Fibroblast of the conjunctiva (primary cell): ENCODE measurements at regions not wholly inside any gene's neighbourhood (a gene's known extent, or its start where the extent isn't known, plus 50 kb on each side); places are given as distances from the start of the nearest gene placed in this dataset.

ENCODE experiments used
- DNase-seq: peaks from one replicate; pipeline ENCODE4 v3.0.0-alpha.2; 2010; ENCODE audit warnings: low read depth

DNA sequence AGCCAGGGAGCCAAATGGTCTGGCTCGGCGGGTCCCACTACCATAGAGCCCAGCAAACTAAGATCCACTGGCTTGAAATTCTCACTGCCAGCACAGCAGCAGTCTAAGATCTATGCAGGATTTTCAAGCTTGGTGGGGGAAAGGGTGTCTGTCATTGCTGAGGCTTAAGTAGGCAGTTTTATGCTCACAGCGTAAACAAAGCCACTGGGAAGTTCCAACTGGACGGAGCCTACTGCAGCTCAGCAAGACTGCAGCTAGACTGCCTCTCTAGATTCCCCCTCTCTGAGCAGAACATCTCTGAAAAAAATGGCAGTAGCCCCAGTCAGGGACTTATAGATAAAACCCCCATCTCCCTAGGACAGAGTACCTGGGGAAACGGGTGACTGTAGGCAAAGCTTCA lies 277.6 kb upstream of the PHF14 start:
- no peak for DNase-seq

DNA sequence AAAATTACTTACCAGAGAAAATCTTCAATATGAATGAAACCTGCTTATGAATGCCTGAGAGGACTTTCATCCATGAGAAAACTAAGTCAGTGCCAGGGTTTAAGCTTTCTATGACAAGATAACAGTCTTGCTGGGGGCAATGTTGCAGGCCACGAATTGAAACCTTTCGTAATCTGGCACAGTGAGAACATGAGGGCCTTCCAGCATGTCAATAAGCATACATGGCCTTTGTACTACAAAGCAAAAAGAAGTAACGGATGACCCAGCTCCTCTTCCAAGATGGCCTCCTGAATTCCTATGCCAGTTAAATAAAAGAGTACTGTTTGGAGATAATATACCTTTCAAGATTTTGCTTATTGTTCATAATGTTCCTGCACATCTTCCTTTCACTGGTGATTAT lies 270.6 kb upstream of the PHF14 start:
- DNase-seq: no peak

- DNase-seq: no peak
Observed at GRCh38 chr7:10703981-10704380, 269.7 kb upstream of the PHF14 start.

DNA sequence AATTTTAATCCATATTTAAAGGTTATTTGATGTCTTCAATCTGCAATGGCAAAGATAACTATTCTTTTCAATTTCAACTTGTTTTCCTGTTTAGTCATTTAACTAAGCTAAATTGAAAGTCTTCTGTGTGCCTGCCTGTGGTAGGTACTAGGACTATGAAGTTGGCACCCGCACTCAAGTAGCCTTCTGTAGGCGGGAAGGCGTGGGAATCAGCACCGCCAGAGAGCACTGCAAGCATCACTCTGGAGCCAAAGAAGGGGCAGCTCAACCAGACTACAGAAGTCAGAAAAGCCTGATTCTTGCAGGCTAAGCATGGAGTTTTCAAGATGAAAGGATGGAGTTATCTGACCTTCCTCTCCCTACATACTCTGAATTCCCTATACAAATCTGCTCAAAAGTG lies 269.0 kb upstream of the PHF14 start:
- DNase-seq: no peak

DNA sequence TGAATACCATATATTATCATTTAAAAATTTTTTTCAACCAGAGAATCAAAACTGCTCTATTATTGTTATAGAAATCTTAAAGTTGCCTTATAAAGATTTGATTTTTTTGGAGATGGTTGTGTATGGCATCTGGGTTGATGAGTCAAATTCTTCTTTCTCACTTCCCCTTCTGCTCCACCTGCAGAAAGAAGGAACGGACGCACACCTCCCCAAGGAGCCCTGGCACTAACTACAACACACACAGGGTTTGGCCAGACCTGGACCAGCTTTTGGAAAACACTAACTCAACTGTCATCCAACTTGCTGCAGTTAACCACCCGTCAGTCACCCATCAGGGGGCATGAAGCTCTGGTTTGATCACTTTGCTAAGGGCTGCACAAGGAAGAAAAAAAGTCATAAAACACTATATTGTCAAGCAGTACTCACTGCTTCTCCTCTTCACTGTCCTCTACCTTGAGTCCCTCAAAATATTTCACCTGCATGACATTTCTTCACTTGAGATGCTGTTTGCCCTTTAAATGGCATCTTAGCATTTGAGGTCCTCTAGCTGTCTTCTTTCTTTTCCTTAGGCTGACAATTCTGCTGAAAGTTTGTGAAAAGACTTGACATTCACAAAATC lies 266.7 kb upstream of the PHF14 start:
- DNase-seq: no peak

- DNase-seq: no peak
Observed at GRCh38 chr7:10707519-10707918, 266.2 kb upstream of the PHF14 start.

DNA sequence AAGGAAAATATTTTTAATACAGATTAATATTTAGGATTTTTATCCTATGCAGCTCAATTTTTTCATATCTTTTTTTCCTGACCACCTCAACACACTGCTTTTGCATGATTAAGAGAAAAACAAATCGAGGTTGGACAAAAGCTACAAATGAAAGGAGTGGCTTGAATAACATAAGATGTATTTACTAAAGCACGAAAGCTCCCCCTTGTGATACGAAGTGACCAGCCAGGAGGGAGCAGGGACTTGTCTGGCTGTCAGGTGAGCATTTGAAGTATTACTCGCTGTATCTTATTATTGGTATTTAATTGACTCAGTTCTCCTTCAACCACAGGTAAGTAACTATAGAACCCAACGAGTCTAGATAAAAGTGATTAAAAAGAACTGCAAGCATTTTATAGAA lies 265.2 kb upstream of the PHF14 start:
- DNase-seq: no peak

DNA sequence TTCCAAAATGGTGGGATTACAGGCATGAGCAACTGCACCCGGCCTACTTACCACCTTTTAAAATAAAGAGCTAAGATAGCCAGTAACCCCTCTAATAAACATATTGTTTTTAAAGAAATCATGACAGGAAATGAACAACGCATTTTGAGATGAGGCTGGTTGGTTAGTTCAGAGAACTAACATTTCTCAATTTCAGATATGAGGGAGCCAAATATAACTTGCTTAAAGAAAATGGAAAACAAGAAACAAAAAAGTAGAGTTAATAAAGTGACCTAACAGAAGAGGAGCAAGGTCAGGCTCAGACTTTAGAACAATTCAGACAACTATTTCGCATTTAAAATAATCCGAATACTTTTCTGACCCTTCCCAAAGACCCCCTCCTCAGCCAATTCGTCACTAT lies 254.9 kb upstream of the PHF14 start:
- DNase-seq: no peak

GRCh38 chr7:10720042-10720441 lies 253.6 kb upstream of the PHF14 start:
- DNase-seq: no peak

DNA sequence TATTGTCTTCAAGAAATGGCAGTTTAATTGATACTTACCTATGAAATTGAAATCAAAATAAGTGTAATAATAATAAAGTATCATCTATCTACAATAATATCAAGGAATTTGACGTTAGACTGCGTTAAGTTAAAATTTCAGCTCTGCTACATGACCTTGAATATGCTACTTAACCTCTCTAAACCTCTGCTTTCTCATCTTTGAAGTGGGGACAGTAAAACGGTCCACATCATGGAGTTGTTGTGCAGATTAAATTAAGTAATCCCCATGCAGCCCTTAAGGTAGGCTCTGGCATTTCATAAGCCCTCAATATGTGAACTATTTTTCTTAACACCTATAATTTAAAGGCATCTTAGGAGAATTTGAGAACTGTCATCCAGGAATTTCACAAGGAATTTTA lies 252.4 kb upstream of the PHF14 start:
- no peak for DNase-seq

GRCh38 chr7:10723832-10724231 lies 249.8 kb upstream of the PHF14 start:
- no peak for DNase-seq

GRCh38 chr7:10724449-10724848 lies 249.2 kb upstream of the PHF14 start:
- DNase-seq: no peak

- DNase-seq: no peak
Observed at GRCh38 chr7:10727636-10728035, 246.0 kb upstream of the PHF14 start.

DNA sequence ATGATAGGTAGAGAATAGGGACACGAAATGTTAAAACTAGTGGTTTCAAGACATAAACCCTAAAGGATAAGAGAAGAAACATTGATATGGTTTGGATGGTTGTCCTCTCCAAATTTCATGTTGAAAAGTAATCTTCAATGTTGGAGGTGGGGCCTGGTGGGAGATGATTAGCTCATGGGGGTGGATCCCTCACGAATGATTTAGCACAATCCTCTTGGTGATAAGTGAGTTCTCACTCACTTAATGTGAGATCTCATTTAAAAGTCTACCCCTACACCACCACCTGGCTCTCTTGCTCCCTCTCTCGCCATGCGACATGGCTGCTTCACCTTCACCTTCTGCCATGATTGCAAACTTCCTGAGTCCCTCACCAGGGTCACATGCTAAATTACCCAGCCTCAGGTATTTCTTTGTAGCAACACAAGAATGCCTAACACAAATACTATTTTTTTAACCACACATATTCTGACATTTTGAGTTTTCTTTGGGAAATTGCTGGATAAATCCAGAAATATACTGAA lies 242.4 kb upstream of the PHF14 start:
- DNase-seq: no peak

DNA sequence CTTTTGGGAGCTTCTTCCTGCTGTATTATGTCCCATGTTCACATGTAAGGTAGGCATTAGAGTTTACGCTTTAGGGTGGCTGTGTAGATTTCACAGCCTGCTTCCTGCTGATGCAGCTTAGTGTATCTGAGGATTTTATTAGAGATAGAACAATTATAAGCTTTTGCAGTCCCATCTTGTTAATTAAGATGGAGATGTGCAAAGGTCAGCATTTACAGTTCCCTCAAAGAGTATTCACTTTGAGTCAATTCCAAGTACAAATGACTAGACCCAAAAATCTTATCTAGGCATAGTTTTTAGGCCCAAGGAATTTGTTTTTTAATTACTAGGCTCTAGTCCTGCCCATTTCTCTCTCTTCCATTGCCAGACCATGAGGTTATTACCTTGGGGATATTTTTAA lies 239.9 kb upstream of the PHF14 start:
- DNase-seq: no peak

- DNase-seq: no peak
Observed at GRCh38 chr7:10734595-10734994, 239.1 kb upstream of the PHF14 start.

GRCh38 chr7:10739401-10739800 lies 234.3 kb upstream of the PHF14 start:
- no peak for DNase-seq

DNA sequence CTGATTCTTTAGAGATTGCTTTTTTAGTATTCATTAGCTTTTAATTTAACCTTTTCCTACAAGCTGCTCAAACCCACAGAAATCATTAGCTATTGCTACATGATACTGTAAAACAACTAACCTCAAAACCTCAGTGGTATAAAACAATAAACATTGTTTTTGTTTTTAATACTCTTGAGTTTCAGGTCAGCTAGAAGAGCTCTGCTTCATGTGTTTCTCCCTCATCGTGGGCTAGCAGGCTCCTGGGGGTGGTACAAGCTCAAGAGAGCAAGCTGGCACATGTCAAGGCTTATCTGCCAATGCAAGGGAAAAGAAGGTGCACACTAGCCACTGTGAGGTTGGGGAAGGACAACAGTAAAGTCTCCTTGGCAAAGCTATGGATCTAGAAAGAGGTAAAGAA lies 232.9 kb upstream of the PHF14 start:
- no peak for DNase-seq

- DNase-seq: no peak
Observed at GRCh38 chr7:10756981-10757380, 216.7 kb upstream of the PHF14 start.

- no peak for DNase-seq
Observed at GRCh38 chr7:10759120-10759519, 214.6 kb upstream of the PHF14 start.

GRCh38 chr7:10767771-10768170 lies 205.9 kb upstream of the PHF14 start:
- no peak for DNase-seq

DNA sequence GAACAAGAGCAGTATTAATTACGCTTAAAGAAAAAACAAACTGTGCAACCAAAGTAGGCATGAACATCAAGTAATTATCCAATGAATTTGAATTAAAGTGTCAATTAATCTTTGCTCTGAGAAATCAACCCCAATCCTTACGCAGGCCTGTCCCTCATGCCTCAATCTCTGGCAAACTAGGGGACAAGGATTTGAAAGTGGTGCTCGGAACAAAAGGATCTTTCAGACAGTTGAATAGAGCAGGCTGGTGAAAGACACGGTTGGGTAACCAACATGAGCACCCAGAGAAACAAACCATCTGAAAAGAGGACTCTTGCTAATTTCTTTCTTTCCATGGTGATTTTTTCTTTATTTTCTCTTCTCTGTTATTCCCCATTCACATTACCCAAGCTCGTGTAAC lies 203.5 kb upstream of the PHF14 start:
- DNase-seq: no peak

DNA sequence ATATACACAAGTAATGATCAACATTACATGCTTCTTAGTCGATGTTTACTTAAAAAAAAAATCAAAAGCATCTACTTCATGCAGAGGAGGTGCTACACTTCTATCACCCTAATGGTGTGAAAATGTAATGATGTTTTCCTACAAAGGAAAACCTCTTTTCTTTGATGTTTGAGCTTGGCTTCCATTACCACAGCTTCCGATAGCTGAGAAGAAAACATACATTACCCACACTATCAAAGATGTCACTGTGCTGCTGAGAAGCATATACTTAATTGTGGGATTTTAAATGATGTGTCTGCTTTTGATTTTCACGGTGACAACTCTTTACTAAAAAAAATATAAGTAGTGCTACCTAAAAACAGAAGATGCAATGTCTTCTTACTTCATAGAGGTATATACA lies 200.2 kb upstream of the PHF14 start:
- DNase-seq: no peak
